A673 (cell line): ENCODE measurements at regions not wholly inside any gene's neighbourhood (a gene's known extent, or its start where the extent isn't known, plus 50 kb on each side); places are given as distances from the start of the nearest gene placed in this dataset.

Source experiments
- BruUV-seq: library from RNA; stranded (reverse); fragments of 400-500 nt; replicated peaks from 2 replicates; lab custom pipeline; 2021; lab: Mats Ljungman, UMichigan
- CTCF ChIA-PET: fragments of 300-600 bp; sonication (Branson Sonifier 250); formaldehyde crosslinking; loops from one replicate; lab custom pipeline; 2022; ENCODE audit warnings: antibody characterized with exemption; lab: Charles Lee
- POLR2A ChIA-PET: fragments of 300-600 bp; sonication (Branson Sonifier 250); formaldehyde crosslinking; loops from one replicate; lab custom pipeline; 2022; ENCODE audit warnings: antibody characterized with exemption; ENCODE audit not compliant: low non-redundant PET; lab: Charles Lee
- DNase-seq: peaks from one replicate; pipeline ENCODE4 v3.0.0-alpha.2; 2015; ENCODE audit warnings: low spot score
- H3K27ac ChIP-seq: fragments of 200-600 bp; sonication (generic); 2 replicates; pipeline ENCODE4 v1.5.1; 2016; ENCODE audit warnings: mixed run types, low read depth, mild to moderate bottlenecking, mixed read lengths, antibody characterized with exemption, low read length; ENCODE audit not compliant: poor library complexity, severe bottlenecking
- H3K27me3 ChIP-seq: fragments of 200-600 bp; sonication (generic); replicated peaks from 2 replicates; pipeline ENCODE4 v1.6.1; 2017; ENCODE audit warnings: mixed run types, low read depth, mild to moderate bottlenecking, mixed read lengths, antibody characterized with exemption, low read length; ENCODE audit not compliant: insufficient read depth, poor library complexity
- H3K36me3 ChIP-seq: fragments of 200-600 bp; sonication (generic); 2 replicates; pipeline ENCODE4 v1.6.1; 2016; ENCODE audit warnings: mixed run types, mild to moderate bottlenecking, mixed read lengths, antibody characterized with exemption, low read length; ENCODE audit not compliant: insufficient read depth, poor library complexity, severe bottlenecking
- H3K4me1 ChIP-seq: fragments of 200-600 bp; sonication (generic); 2 replicates; pipeline ENCODE4 v1.6.1; 2017; ENCODE audit warnings: mixed run types, mild to moderate bottlenecking, mixed read lengths, antibody characterized with exemption, low read length; ENCODE audit not compliant: insufficient read depth, poor library complexity, severe bottlenecking
- H3K4me3 ChIP-seq: fragments of 200-600 bp; sonication (generic); 2 replicates; pipeline ENCODE4 v1.5.1; 2016; ENCODE audit warnings: low read depth, mixed run types, mild to moderate bottlenecking, mixed read lengths, low read length; ENCODE audit not compliant: poor library complexity, severe bottlenecking
- H3K9me3 ChIP-seq: fragments of 200-600 bp; sonication (generic); 2 replicates; pipeline ENCODE4 v1.6.1; 2016; ENCODE audit warnings: mixed run types, low read depth, mild to moderate bottlenecking, mixed read lengths, antibody characterized with exemption, low read length; ENCODE audit not compliant: poor library complexity, severe bottlenecking
- CTCF ChIP-seq: fragments of 300-800, 200-600 bp; sonication (generic); conservative IDR thresholded peaks from 2 replicates; pipeline ENCODE4 v1.5.1; 2017; ENCODE audit warnings: low read depth, mild to moderate bottlenecking, antibody characterized with exemption, low read length, moderate library complexity, mixed read lengths
- EZH2 ChIP-seq: fragments of 200-600 bp; sonication (generic); IDR thresholded peaks from 2 replicates; pipeline ENCODE4 v1.6.1; 2017; ENCODE audit warnings: borderline replicate concordance, low read depth, mild to moderate bottlenecking, mixed read lengths, antibody characterized with exemption, low read length; ENCODE audit not compliant: poor library complexity, severe bottlenecking
- intact Hi-C: fragments of 100-400 bp; cut with micrococcal nuclease; formaldehyde crosslinking; loops from one replicate; pipeline ENCODE4 v1.10.0; 2022; ENCODE audit not compliant: unreplicated experiment

- intact Hi-C loops: no loop called here
- Histone ChIP-seq H3K36me3 (no peaks in the 10 kb centered on the region), H3K9me3 (no peaks in the 10 kb centered on the region), H3K4me3 (no peak overlapping the region), H3K27me3 (peaks cover 30% of the 10 kb centered on the region), H3K27ac (no peak overlapping the region), H3K4me1 (no peaks in the 10 kb centered on the region)
- ChIA-PET POLR2A (no interaction called here), CTCF (no interaction called here)
- BruUV-seq: no TSS peak
- no peak for TF ChIP-seq EZH2
- no peak for TF ChIP-seq CTCF
- no peak for DNase-seq
These were observed 91.6 kb downstream of the FOXB1 start for GRCh38 chr15:60095711-60096110.

- H3K27me3 ChIP-seq: peaks cover 32% of the 10 kb centered on the region
- TF ChIP-seq EZH2 (no peak), CTCF (no peak)
- no peaks in the 10 kb centered on the region for H3K9me3 ChIP-seq
- no peak for DNase-seq
- intact Hi-C loops: no loop called here
- no peaks in the 10 kb centered on the region for H3K4me1 ChIP-seq
- CTCF ChIA-PET: no interaction called here
- no peaks in the 10 kb centered on the region for H3K36me3 ChIP-seq
- no TSS peak for BruUV-seq
- H3K27ac ChIP-seq: no peak overlapping the region
- no peak overlapping the region for H3K4me3 ChIP-seq
- POLR2A ChIA-PET: no interaction called here
These were observed 92.0 kb downstream of the FOXB1 start for GRCh38 chr15:60096157-60096556.

- Histone ChIP-seq H3K36me3 (no peaks in the 10 kb centered on the region), H3K27me3 (peaks cover 36% of the 10 kb centered on the region), H3K9me3 (no peaks in the 10 kb centered on the region), H3K4me1 (no peaks in the 10 kb centered on the region), H3K4me3 (no peak overlapping the region), H3K27ac (no peak overlapping the region)
- intact Hi-C loops: no loop called here
- CTCF ChIA-PET: no interaction called here
- DNase-seq: no peak
- POLR2A ChIA-PET: no interaction called here
- no peak for TF ChIP-seq EZH2
- TF ChIP-seq CTCF: no peak
- BruUV-seq: no TSS peak
These were observed 97.3 kb downstream of the FOXB1 start for GRCh38 chr15:60101416-60101815.
